ENCODE measurements at regions not wholly inside any gene's neighbourhood (a gene's known extent, or its start where the extent isn't known, plus 50 kb on each side); places are given as distances from the start of the nearest gene placed in this dataset.
"Not testable (repeated sequence)": the region's sequence is repeated elsewhere in the genome, so short reads cannot be mapped to it uniquely, and the experiment has no call there.

DNA sequence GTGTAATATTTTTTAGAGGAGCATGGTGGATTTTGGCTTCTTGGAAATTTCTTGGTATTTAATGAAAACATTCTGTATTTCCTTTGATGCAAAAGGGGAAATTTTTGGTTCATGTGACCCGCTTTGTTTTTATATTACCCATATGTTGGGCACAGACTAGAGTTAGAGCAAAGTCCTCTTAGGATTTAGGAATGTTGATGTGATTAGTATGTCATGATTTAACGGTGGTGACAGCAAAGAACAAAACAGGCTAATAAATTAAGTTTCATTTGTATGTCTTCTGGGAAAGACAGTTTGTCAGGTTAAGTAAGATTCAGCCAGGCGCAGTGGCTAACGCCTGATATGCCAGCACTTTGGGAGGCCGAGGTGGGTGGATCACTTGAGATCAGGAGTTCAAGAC is 304.6 kb downstream of the REEP3 start:
- H3K27me3 ChIP-seq = peaks cover 0 to 6% (median 0%) of the 10 kb centered on the region in 4 donors
- H3K36me3 ChIP-seq = no peaks in the 10 kb centered on the region
- H3K9me3 ChIP-seq = peaks cover 0 to 5% (median 0%) of the 10 kb centered on the region in 3 donors
- no peak for DNase-seq
- intact Hi-C loops (cut with DNase I) = no loop called here
- no peak for TF ChIP-seq POLR2A (IDR thresholded peaks at IDR 0.05)
- TF ChIP-seq, protein P1, sequence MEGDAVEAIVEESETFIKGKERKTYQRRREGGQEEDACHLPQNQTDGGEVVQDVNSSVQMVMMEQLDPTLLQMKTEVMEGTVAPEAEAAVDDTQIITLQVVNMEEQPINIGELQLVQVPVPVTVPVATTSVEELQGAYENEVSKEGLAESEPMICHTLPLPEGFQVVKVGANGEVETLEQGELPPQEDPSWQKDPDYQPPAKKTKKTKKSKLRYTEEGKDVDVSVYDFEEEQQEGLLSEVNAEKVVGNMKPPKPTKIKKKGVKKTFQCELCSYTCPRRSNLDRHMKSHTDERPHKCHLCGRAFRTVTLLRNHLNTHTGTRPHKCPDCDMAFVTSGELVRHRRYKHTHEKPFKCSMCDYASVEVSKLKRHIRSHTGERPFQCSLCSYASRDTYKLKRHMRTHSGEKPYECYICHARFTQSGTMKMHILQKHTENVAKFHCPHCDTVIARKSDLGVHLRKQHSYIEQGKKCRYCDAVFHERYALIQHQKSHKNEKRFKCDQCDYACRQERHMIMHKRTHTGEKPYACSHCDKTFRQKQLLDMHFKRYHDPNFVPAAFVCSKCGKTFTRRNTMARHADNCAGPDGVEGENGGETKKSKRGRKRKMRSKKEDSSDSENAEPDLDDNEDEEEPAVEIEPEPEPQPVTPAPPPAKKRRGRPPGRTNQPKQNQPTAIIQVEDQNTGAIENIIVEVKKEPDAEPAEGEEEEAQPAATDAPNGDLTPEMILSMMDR (IDR thresholded peaks at IDR 0.05) = no peak
- no peak overlapping the region for H3K4me3 ChIP-seq
- H3K27ac ChIP-seq = no peak overlapping the region
- WGBS, 2 donors = 61 to 70% methylated on average over 5 of the region's 5 CpGs
- H3K4me1 ChIP-seq = no peaks in the 10 kb centered on the region

DNA sequence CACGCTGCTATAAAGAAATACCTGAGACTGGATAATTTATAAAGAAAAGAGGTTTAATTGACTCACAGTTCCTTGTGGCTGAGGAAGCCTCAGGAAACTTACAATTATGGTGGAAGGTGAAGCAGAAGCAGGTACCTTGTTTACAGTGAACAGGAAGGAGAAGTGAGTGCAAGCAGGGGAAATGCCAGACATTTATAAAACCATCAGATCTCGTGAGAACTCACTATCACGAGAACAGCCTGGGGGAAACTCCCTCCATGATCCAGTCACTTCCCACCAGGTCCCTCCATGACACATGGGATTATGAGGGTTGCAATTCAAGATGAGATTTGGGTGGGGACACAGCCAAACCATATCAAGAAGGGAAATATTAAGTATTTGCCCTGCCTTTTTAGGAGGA is 305.8 kb downstream of the REEP3 start:
- WGBS, 2 donors = 41 to 45% methylated on average over 3 of the region's 3 CpGs
- not testable (repeated sequence) for H3K36me3 ChIP-seq

DNA sequence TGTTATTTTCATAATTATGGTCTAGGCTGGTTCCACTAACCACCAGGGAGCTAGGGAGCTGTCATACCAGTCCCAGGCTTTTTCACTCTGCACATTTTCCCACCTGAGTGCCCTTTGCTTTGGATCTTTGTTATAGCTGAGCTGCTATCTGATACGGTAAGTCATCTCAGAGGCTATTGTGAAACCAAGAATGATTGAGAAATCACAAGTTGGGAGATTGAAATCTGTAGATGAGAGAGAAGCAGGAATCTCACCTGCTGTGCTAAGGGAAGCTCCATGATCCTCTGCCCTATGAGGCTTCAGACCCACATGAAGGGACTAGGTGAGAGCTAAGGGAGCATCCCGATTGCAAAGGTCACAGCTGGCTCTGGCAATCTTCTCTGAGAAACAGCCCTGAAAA is 307.8 kb downstream of the REEP3 start:
- TF ChIP-seq, protein P1 (IDR thresholded peaks at IDR 0.05) = no peak
- TF ChIP-seq POLR2A (IDR thresholded peaks at IDR 0.05) = no peak
- H3K27me3 ChIP-seq = peaks cover 0 to 6% (median 0%) of the 10 kb centered on the region in 4 donors
- no peak overlapping the region for H3K4me3 ChIP-seq
- H3K9me3 ChIP-seq = no peaks in the 10 kb centered on the region
- H3K36me3 ChIP-seq = no peaks in the 10 kb centered on the region
- DNase-seq = no peak
- H3K4me1 ChIP-seq = no peaks in the 10 kb centered on the region
- 66 to 88% methylated on average over 1 to 2 of the region's 2 CpGs for WGBS, 2 donors
- H3K27ac ChIP-seq = no peak overlapping the region
- intact Hi-C loops (cut with DNase I) = no loop called here

More for the DNA sequence above, 305.8 kb downstream of the REEP3 start:
- H3K4me1 ChIP-seq; H3K27ac ChIP-seq; H3K27me3 ChIP-seq; DNase-seq; H3K9me3 ChIP-seq; intact Hi-C loops (cut with DNase I); H3K4me3 ChIP-seq: not testable (repeated sequence)

DNA sequence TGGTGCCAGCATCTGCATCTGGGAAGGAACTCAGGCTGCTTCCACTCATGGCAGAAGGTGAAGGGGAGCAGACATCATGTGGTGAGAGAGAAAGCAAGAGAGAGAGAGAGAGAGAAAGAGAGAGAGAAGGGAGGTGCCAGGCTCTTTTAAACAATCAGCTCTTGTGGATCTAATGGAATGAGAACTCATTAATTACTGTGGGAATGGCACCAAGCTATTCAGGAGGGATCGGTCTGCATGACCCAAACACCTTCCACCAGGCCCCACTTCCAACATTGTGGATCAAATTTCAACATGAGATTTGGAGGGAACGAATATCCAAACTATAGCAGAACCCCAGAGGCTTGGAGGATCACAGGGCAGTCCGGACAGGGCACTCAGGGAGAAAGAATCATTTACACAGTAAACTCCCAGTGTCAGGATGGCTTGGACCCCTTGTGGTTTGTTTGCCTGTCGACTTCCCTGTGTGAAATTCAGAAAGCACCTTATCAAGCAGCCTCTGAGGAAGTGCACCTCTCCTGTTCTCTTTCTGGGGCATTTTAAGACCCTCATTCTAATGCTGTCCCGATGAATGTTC is 308.5 kb downstream of the REEP3 start:
- intact Hi-C loops (cut with DNase I) = no loop called here
- no peak overlapping the region for H3K27ac ChIP-seq
- H3K4me1 ChIP-seq = no peaks in the 10 kb centered on the region
- 40 to 44% methylated on average over 5 of the region's 5 CpGs for WGBS, 2 donors
- no peak for DNase-seq
- no peaks in the 10 kb centered on the region for H3K36me3 ChIP-seq
- no peak overlapping the region for H3K4me3 ChIP-seq
- no peaks in the 10 kb centered on the region for H3K9me3 ChIP-seq
- H3K27me3 ChIP-seq = peaks cover 0 to 6% (median 0%) of the 10 kb centered on the region in 4 donors
- no peak for TF ChIP-seq POLR2A (IDR thresholded peaks at IDR 0.05)
- TF ChIP-seq, protein P1 (IDR thresholded peaks at IDR 0.05) = no peak

DNA sequence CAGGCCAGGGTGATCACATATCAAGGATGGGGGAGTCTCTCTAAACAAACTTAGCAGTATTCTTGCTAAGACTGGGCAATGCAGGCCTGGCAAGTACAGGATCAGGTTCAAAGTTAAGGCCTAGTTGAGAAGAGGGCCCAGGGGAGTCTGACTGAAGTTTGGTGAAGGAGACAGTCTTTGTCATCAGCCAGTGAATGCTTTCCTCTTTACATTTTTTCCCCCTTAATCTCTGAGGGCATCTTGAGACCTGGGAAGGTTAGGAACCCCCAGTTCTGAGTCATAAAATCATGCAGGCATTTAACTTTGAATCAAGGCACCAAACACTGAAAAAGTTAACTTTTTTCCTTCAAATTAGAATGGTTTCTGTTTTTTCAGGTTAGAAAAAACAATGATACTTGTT is 311.5 kb downstream of the REEP3 start:
- Histone ChIP-seq H3K4me3 (no peak overlapping the region), H3K27ac (no peak overlapping the region), H3K9me3 (no peaks in the 10 kb centered on the region), H3K27me3 (peaks cover 0 to 6% (median 0%) of the 10 kb centered on the region in 4 donors), H3K36me3 (no peaks in the 10 kb centered on the region), H3K4me1 (no peaks in the 10 kb centered on the region)
- TF ChIP-seq POLR2A (IDR thresholded peaks at IDR 0.05) = no peak
- TF ChIP-seq, protein P1 (IDR thresholded peaks at IDR 0.05) = no peak
- no peak for DNase-seq
- intact Hi-C loops (cut with DNase I) = no loop called here

Measured in esophagus squamous epithelium (tissue), 5 donors.